WTC11 (cell line): ENCODE measurements at regions not wholly inside any gene's neighbourhood (a gene's known extent, or its start where the extent isn't known, plus 50 kb on each side); places are given as distances from the start of the nearest gene placed in this dataset.

ENCODE experiments used
- ARID4B ChIP-seq: sonication (generic); formaldehyde crosslinking; IDR thresholded peaks from 2 replicates; pipeline ENCODE4 v1.8.0; 2023; ENCODE audit warnings: missing genetic modification reagents, mild to moderate bottlenecking, borderline replicate concordance
- ATF1 ChIP-seq: sonication (generic); formaldehyde crosslinking; IDR thresholded peaks from 2 replicates; pipeline ENCODE4 v1.8.1; 2023; ENCODE audit warnings: mild to moderate bottlenecking, moderate library complexity, missing genetic modification reagents
- FOXP4 ChIP-seq: sonication (generic); formaldehyde crosslinking; IDR thresholded peaks from 2 replicates; pipeline ENCODE4 v1.8.0; 2022; ENCODE audit warnings: mild to moderate bottlenecking, missing genetic modification reagents
- IRF2 ChIP-seq: sonication (generic); formaldehyde crosslinking; IDR thresholded peaks from 2 replicates; pipeline ENCODE4 v1.8.0; 2022; ENCODE audit warnings: low read depth, missing genetic modification reagents, borderline replicate concordance
- JUN ChIP-seq: sonication (generic); formaldehyde crosslinking; IDR thresholded peaks from 2 replicates; pipeline ENCODE4 v1.8.0; 2023; ENCODE audit warnings: mild to moderate bottlenecking, missing genetic modification reagents
- NR1H2 ChIP-seq: sonication (generic); formaldehyde crosslinking; IDR thresholded peaks from 2 replicates; pipeline ENCODE4 v1.9.0; 2021; ENCODE audit warnings: mild to moderate bottlenecking, moderate library complexity, missing genetic modification reagents
- ZNF423 ChIP-seq: fragments of 250-450 bp; sonication (Bioruptor Pico); IDR thresholded peaks from 2 replicates; pipeline ENCODE4 v2.1.2; 2022; ENCODE audit warnings: mild to moderate bottlenecking, moderate library complexity
- ZNF671 ChIP-seq: fragments of 250-450 bp; sonication (Bioruptor Pico); IDR thresholded peaks from 2 replicates; pipeline ENCODE4 v1.8.0; 2021; ENCODE audit warnings: mild to moderate bottlenecking
- TF ChIP-seq, protein P1 (sequence below): fragments of 200-600 bp; IDR thresholded peaks from 2 replicates; pipeline ENCODE4 v1.8.0; 2022; ENCODE audit warnings: antibody characterized with exemption
- TF ChIP-seq, protein P2 (sequence below): sonication (generic); formaldehyde crosslinking; conservative IDR thresholded peaks from 2 replicates; pipeline ENCODE4 v1.8.1; 2023; ENCODE audit warnings: mild to moderate bottlenecking, low read depth, missing genetic modification reagents, moderate library complexity
- TF ChIP-seq, protein P3 (sequence below): sonication (generic); formaldehyde crosslinking; IDR thresholded peaks from 2 replicates; pipeline ENCODE4 v1.8.0; 2022; ENCODE audit warnings: mild to moderate bottlenecking, missing genetic modification reagents

DNA sequence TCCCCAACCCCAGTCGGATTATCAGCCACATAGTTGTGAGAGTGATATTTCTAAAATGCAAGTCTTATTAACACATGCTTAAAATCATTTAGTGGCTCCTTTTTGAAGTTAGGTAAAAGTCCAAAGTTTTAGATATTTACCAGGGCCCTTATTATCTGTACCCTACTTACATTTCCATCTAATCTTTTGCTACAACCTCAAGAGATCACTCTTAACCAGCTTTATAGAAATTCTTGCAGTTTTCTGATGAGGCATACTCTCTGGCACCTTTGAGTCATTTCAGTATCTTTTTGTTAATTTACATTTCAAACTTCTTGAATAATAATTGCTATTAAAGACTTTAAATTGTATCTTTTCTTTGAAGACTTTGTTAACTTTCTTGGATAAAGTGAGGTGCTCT, 453.3 kb downstream of the RFPL4B start:
- TF ChIP-seq NR1H2, result no peak
- no peak for TF ChIP-seq JUN (CRISPR knock-in tag)
- no peak for TF ChIP-seq IRF2 (CRISPR knock-in tag)
- TF ChIP-seq, protein P1, sequence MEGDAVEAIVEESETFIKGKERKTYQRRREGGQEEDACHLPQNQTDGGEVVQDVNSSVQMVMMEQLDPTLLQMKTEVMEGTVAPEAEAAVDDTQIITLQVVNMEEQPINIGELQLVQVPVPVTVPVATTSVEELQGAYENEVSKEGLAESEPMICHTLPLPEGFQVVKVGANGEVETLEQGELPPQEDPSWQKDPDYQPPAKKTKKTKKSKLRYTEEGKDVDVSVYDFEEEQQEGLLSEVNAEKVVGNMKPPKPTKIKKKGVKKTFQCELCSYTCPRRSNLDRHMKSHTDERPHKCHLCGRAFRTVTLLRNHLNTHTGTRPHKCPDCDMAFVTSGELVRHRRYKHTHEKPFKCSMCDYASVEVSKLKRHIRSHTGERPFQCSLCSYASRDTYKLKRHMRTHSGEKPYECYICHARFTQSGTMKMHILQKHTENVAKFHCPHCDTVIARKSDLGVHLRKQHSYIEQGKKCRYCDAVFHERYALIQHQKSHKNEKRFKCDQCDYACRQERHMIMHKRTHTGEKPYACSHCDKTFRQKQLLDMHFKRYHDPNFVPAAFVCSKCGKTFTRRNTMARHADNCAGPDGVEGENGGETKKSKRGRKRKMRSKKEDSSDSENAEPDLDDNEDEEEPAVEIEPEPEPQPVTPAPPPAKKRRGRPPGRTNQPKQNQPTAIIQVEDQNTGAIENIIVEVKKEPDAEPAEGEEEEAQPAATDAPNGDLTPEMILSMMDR, result no peak
- TF ChIP-seq, protein P2, sequence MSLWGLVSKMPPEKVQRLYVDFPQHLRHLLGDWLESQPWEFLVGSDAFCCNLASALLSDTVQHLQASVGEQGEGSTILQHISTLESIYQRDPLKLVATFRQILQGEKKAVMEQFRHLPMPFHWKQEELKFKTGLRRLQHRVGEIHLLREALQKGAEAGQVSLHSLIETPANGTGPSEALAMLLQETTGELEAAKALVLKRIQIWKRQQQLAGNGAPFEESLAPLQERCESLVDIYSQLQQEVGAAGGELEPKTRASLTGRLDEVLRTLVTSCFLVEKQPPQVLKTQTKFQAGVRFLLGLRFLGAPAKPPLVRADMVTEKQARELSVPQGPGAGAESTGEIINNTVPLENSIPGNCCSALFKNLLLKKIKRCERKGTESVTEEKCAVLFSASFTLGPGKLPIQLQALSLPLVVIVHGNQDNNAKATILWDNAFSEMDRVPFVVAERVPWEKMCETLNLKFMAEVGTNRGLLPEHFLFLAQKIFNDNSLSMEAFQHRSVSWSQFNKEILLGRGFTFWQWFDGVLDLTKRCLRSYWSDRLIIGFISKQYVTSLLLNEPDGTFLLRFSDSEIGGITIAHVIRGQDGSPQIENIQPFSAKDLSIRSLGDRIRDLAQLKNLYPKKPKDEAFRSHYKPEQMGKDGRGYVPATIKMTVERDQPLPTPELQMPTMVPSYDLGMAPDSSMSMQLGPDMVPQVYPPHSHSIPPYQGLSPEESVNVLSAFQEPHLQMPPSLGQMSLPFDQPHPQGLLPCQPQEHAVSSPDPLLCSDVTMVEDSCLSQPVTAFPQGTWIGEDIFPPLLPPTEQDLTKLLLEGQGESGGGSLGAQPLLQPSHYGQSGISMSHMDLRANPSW, result no peak
- no peak for TF ChIP-seq FOXP4 (CRISPR knock-in tag)
- TF ChIP-seq ZNF671, result no peak
- no peak for TF ChIP-seq ARID4B (CRISPR knock-in tag)
- TF ChIP-seq ATF1, result no peak
- TF ChIP-seq ZNF423 (CRISPR knock-in tag), result no peak
- TF ChIP-seq, protein P3, sequence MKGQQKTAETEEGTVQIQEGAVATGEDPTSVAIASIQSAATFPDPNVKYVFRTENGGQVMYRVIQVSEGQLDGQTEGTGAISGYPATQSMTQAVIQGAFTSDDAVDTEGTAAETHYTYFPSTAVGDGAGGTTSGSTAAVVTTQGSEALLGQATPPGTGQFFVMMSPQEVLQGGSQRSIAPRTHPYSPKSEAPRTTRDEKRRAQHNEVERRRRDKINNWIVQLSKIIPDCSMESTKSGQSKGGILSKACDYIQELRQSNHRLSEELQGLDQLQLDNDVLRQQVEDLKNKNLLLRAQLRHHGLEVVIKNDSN (CRISPR knock-in tag), result no peak
